ENCODE measurements at regions not wholly inside any gene's neighbourhood (a gene's known extent, or its start where the extent isn't known, plus 50 kb on each side); places are given as distances from the start of the nearest gene placed in this dataset.
"Not testable (repeated sequence)": the region's sequence is repeated elsewhere in the genome, so short reads cannot be mapped to it uniquely, and the experiment has no call there.

GRCh38 chr12:131310227-131310969 lies 356.7 kb downstream of the ADGRD1 start:
- not testable (repeated sequence) for H3K27me3 ChIP-seq (ENCODE audit: insufficient read depth, low read length); H3K4me1 ChIP-seq (ENCODE audit: insufficient read depth, low read length); H3K4me3 ChIP-seq (ENCODE audit: low read length); H3K9me3 ChIP-seq (ENCODE audit: low read depth, low read length)

GRCh38 chr12:131311279-131311722 lies 357.6 kb downstream of the ADGRD1 start:
- H3K27me3 ChIP-seq (ENCODE audit: insufficient read depth, low read length); H3K4me3 ChIP-seq (ENCODE audit: low read length); H3K4me1 ChIP-seq (ENCODE audit: insufficient read depth, low read length); H3K9me3 ChIP-seq (ENCODE audit: low read depth, low read length): not testable (repeated sequence)

GRCh38 chr12:131311764-131312163 lies 358.1 kb downstream of the ADGRD1 start:
- no peaks in the 10 kb centered on the region for H3K4me1 ChIP-seq (ENCODE audit: insufficient read depth, low read length)
- H3K4me3 ChIP-seq (ENCODE audit: low read length): no peak overlapping the region
- no peaks in the 10 kb centered on the region for H3K9me3 ChIP-seq (ENCODE audit: low read depth, low read length)

GRCh38 chr12:131312382-131312781 lies 358.7 kb downstream of the ADGRD1 start:
- not testable (repeated sequence) for H3K4me3 ChIP-seq (ENCODE audit: low read length); H3K4me1 ChIP-seq (ENCODE audit: insufficient read depth, low read length); H3K9me3 ChIP-seq (ENCODE audit: low read depth, low read length); H3K27me3 ChIP-seq (ENCODE audit: insufficient read depth, low read length)

More at GRCh38 chr12:131311764-131312163, 358.1 kb downstream of the ADGRD1 start:
- no peaks in the 10 kb centered on the region for H3K27me3 ChIP-seq (ENCODE audit: insufficient read depth, low read length)

- Histone ChIP-seq H3K27me3 (ENCODE audit: insufficient read depth, low read length) (no peaks in the 10 kb centered on the region), H3K9me3 (ENCODE audit: low read depth, low read length) (no peaks in the 10 kb centered on the region), H3K4me3 (ENCODE audit: low read length) (no peak overlapping the region), H3K4me1 (ENCODE audit: insufficient read depth, low read length) (no peaks in the 10 kb centered on the region)
Measured at GRCh38 chr12:131312793-131313545, 359.3 kb downstream of the ADGRD1 start.

- H3K9me3 ChIP-seq (ENCODE audit: low read depth, low read length): no peaks in the 10 kb centered on the region
- H3K4me1 ChIP-seq (ENCODE audit: insufficient read depth, low read length): no peaks in the 10 kb centered on the region
- no peak overlapping the region for H3K4me3 ChIP-seq (ENCODE audit: low read length)
- no peaks in the 10 kb centered on the region for H3K27me3 ChIP-seq (ENCODE audit: insufficient read depth, low read length)
Measured at GRCh38 chr12:131313635-131314034, 359.9 kb downstream of the ADGRD1 start.

GRCh38 chr12:131314524-131315090 lies 360.9 kb downstream of the ADGRD1 start:
- no peaks in the 10 kb centered on the region for H3K27me3 ChIP-seq (ENCODE audit: insufficient read depth, low read length)
- no peaks in the 10 kb centered on the region for H3K9me3 ChIP-seq (ENCODE audit: low read depth, low read length)
- no peaks in the 10 kb centered on the region for H3K4me1 ChIP-seq (ENCODE audit: insufficient read depth, low read length)
- H3K4me3 ChIP-seq (ENCODE audit: low read length): no peak overlapping the region

- Histone ChIP-seq H3K4me3 (ENCODE audit: low read length) (no peak overlapping the region), H3K27me3 (ENCODE audit: insufficient read depth, low read length) (no peaks in the 10 kb centered on the region), H3K9me3 (ENCODE audit: low read depth, low read length) (peaks cover 7% of the 10 kb centered on the region), H3K4me1 (ENCODE audit: insufficient read depth, low read length) (no peaks in the 10 kb centered on the region)
Measured at GRCh38 chr12:131315601-131316000, 361.9 kb downstream of the ADGRD1 start.

GRCh38 chr12:131316388-131316787 lies 362.7 kb downstream of the ADGRD1 start:
- H3K27me3 ChIP-seq (ENCODE audit: insufficient read depth, low read length): no peaks in the 10 kb centered on the region
- no peaks in the 10 kb centered on the region for H3K4me1 ChIP-seq (ENCODE audit: insufficient read depth, low read length)
- no peak overlapping the region for H3K4me3 ChIP-seq (ENCODE audit: low read length)
- peaks cover 11% of the 10 kb centered on the region for H3K9me3 ChIP-seq (ENCODE audit: low read depth, low read length)

- peaks cover 13% of the 10 kb centered on the region for H3K9me3 ChIP-seq (ENCODE audit: low read depth, low read length)
- H3K27me3 ChIP-seq (ENCODE audit: insufficient read depth, low read length): no peaks in the 10 kb centered on the region
- H3K4me1 ChIP-seq (ENCODE audit: insufficient read depth, low read length): no peaks in the 10 kb centered on the region
- H3K4me3 ChIP-seq (ENCODE audit: low read length): no peak overlapping the region
Measured at GRCh38 chr12:131318045-131318685, 364.5 kb downstream of the ADGRD1 start.

GRCh38 chr12:131321988-131322387 lies 368.3 kb downstream of the ADGRD1 start:
- no peaks in the 10 kb centered on the region for H3K4me1 ChIP-seq (ENCODE audit: insufficient read depth, low read length)
- no peaks in the 10 kb centered on the region for H3K27me3 ChIP-seq (ENCODE audit: insufficient read depth, low read length)
- H3K9me3 ChIP-seq (ENCODE audit: low read depth, low read length): peaks cover 13% of the 10 kb centered on the region
- H3K4me3 ChIP-seq (ENCODE audit: low read length): no peak overlapping the region

GRCh38 chr12:131322460-131322859 lies 368.8 kb downstream of the ADGRD1 start:
- H3K4me3 ChIP-seq (ENCODE audit: low read length); H3K27me3 ChIP-seq (ENCODE audit: insufficient read depth, low read length); H3K4me1 ChIP-seq (ENCODE audit: insufficient read depth, low read length): not testable (repeated sequence)
- peaks cover 13% of the 10 kb centered on the region for H3K9me3 ChIP-seq (ENCODE audit: low read depth, low read length)

GRCh38 chr12:131323879-131324278 lies 370.2 kb downstream of the ADGRD1 start:
- Histone ChIP-seq H3K9me3 (ENCODE audit: low read depth, low read length) (peaks cover 13% of the 10 kb centered on the region), H3K27me3 (ENCODE audit: insufficient read depth, low read length) (no peaks in the 10 kb centered on the region), H3K4me1 (ENCODE audit: insufficient read depth, low read length) (no peaks in the 10 kb centered on the region), H3K4me3 (ENCODE audit: low read length) (no peak overlapping the region)

- Histone ChIP-seq H3K4me1 (ENCODE audit: insufficient read depth, low read length) (no peaks in the 10 kb centered on the region), H3K27me3 (ENCODE audit: insufficient read depth, low read length) (no peaks in the 10 kb centered on the region), H3K9me3 (ENCODE audit: low read depth, low read length) (no peaks in the 10 kb centered on the region), H3K4me3 (ENCODE audit: low read length) (no peak overlapping the region)
Measured at GRCh38 chr12:131327521-131328488, 374.1 kb downstream of the ADGRD1 start.

Data from mononuclear cell (primary cell).